CD4-positive, alpha-beta T cell (primary cell): ENCODE measurements at regions not wholly inside any gene's neighbourhood (a gene's known extent, or its start where the extent isn't known, plus 50 kb on each side); places are given as distances from the start of the nearest gene placed in this dataset.

ENCODE experiments used
- ATAC-seq: fragments of 200-7000 bp; cut with Tn5 transposase; one replicate; pipeline ENCODE4 v1.10.0; 2022; ENCODE audit warnings: mild to moderate bottlenecking; ENCODE audit not compliant: poor library complexity
- CTCF ChIA-PET: fragments of 350-600 bp; sonication (Branson Sonifier 250); formaldehyde crosslinking; loops from one replicate; lab custom pipeline; 2021; ENCODE audit warnings: antibody characterized with exemption, inconsistent platforms; lab: Charles Lee
- POLR2A ChIA-PET: fragments of 350-600 bp; sonication (Branson Sonifier 250); formaldehyde crosslinking; loops from one replicate; lab custom pipeline; 2021; ENCODE audit warnings: antibody characterized with exemption, inconsistent platforms; lab: Charles Lee
- DNase-seq, 14 experiments: peaks; one replicate each; pipeline ENCODE4 v3.0.0-alpha.2; 2013 to 2020; ENCODE audit warnings: mixed read lengths in 2 of 14
- H3K27ac ChIP-seq, 2 donors: one replicate each; pipeline versions ENCODE4 v1.5.1 to v1.7.0; 2013; ENCODE audit warnings: low read length in 2 of 2, low read depth in 1 of 2, mild to moderate bottlenecking in 1 of 2
- H3K27me3 ChIP-seq, 2 experiments: 1 replicate in 1 of 2; 2 replicates in 1 of 2; pipeline versions ENCODE4 v1.6.1 to v1.7.0; 2013; ENCODE audit warnings: low read length in 2 of 2, control low read depth in 1 of 2, mild to moderate bottlenecking in 1 of 2, moderate library complexity in 1 of 2; ENCODE audit not compliant: insufficient read depth in 2 of 2, control insufficient read depth in 1 of 2
- H3K36me3 ChIP-seq: one replicate; pipeline ENCODE4 v1.6.1; 2013; ENCODE audit warnings: low read length, control low read depth; ENCODE audit not compliant: insufficient read depth
- H3K4me1 ChIP-seq: one replicate; pipeline ENCODE4 v1.6.1; 2013; ENCODE audit warnings: low read length, control low read depth; ENCODE audit not compliant: insufficient read depth
- H3K4me3 ChIP-seq: one replicate; pipeline ENCODE4 v1.5.1; 2013; ENCODE audit warnings: mild to moderate bottlenecking, low read length, moderate library complexity
- H3K9me3 ChIP-seq, 2 experiments: 1 replicate in 1 of 2; 2 replicates in 1 of 2; pipeline versions ENCODE4 v1.6.1 to v1.7.0; 2013; ENCODE audit warnings: low read length in 2 of 2, mild to moderate bottlenecking in 2 of 2, control low read depth in 1 of 2, moderate library complexity in 1 of 2; ENCODE audit not compliant: control insufficient read depth in 1 of 2, insufficient read depth in 1 of 2
- H3K27ac Mint-ChIP-seq: one replicate; pipeline ENCODE4 v1.8.0; 2020; ENCODE audit warnings: mixed read lengths
- H3K27me3 Mint-ChIP-seq: one replicate; pipeline ENCODE4 v1.8.0; 2021; ENCODE audit warnings: mixed read lengths
- H3K36me3 Mint-ChIP-seq: one replicate; pipeline ENCODE4 v1.8.0; 2021; ENCODE audit warnings: low read depth, mixed read lengths
- H3K4me1 Mint-ChIP-seq: one replicate; pipeline ENCODE4 v1.8.0; 2021; ENCODE audit warnings: low read depth, mixed read lengths
- H3K4me3 Mint-ChIP-seq: one replicate; pipeline ENCODE4 v1.8.0; 2020; ENCODE audit warnings: mild to moderate bottlenecking, mixed read lengths
- H3K9me3 Mint-ChIP-seq: one replicate; pipeline ENCODE4 v1.8.0; 2020; ENCODE audit warnings: mixed read lengths
- intact Hi-C, 2 experiments: fragments of 100-400 bp; cut with DNase I in 1 of 2; cut with micrococcal nuclease in 1 of 2; formaldehyde crosslinking; loops; one replicate each; pipeline versions ENCODE4 v1.15.1 to v1.9.0; 2023 to 2025; cut with DNase I, micrococcal nuclease
- TF ChIP-seq, protein P1 (sequence below): fragments of 200-600 bp; IDR thresholded peaks from one replicate; pipeline ENCODE4 v1.8.0; 2022; ENCODE audit warnings: antibody characterized with exemption, mild to moderate bottlenecking

GRCh38 chr4:125928652-125929051 is 613.9 kb downstream of the FAT4 start:
- POLR2A ChIA-PET, result no interaction called here
- no peaks in the 10 kb centered on the region for H3K27me3 Mint-ChIP-seq
- intact Hi-C loops, result no loop called here

GRCh38 chr4:125938541-125938940 is 623.8 kb downstream of the FAT4 start:
- H3K36me3 Mint-ChIP-seq, result no peaks in the 10 kb centered on the region
- H3K4me3 ChIP-seq, result no peak overlapping the region
- ATAC-seq, result no peak
- no peaks in the 10 kb centered on the region for H3K27me3 ChIP-seq
- H3K27ac ChIP-seq, result no peak overlapping the region
- H3K36me3 ChIP-seq, result no peaks in the 10 kb centered on the region
- CTCF ChIA-PET, result no interaction called here
- H3K4me3 Mint-ChIP-seq, result no peak overlapping the region
- TF ChIP-seq, protein P1, sequence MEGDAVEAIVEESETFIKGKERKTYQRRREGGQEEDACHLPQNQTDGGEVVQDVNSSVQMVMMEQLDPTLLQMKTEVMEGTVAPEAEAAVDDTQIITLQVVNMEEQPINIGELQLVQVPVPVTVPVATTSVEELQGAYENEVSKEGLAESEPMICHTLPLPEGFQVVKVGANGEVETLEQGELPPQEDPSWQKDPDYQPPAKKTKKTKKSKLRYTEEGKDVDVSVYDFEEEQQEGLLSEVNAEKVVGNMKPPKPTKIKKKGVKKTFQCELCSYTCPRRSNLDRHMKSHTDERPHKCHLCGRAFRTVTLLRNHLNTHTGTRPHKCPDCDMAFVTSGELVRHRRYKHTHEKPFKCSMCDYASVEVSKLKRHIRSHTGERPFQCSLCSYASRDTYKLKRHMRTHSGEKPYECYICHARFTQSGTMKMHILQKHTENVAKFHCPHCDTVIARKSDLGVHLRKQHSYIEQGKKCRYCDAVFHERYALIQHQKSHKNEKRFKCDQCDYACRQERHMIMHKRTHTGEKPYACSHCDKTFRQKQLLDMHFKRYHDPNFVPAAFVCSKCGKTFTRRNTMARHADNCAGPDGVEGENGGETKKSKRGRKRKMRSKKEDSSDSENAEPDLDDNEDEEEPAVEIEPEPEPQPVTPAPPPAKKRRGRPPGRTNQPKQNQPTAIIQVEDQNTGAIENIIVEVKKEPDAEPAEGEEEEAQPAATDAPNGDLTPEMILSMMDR, result no peak
- H3K9me3 ChIP-seq, result peaks cover 0 to 6% of the 10 kb centered on the region in 2 experiments
- H3K9me3 Mint-ChIP-seq, result peaks cover 9% of the 10 kb centered on the region
- POLR2A ChIA-PET, result no interaction called here
- H3K27ac Mint-ChIP-seq, result no peak overlapping the region
- no peaks in the 10 kb centered on the region for H3K4me1 Mint-ChIP-seq
- intact Hi-C loops, result no loop called here
- H3K4me1 ChIP-seq, result no peaks in the 10 kb centered on the region
- H3K27me3 Mint-ChIP-seq, result no peaks in the 10 kb centered on the region
- no peak for DNase-seq

More at GRCh38 chr4:125928652-125929051, 613.9 kb downstream of the FAT4 start:
- H3K36me3 ChIP-seq, result no peaks in the 10 kb centered on the region
- H3K4me1 ChIP-seq, result no peaks in the 10 kb centered on the region
- no peak overlapping the region for H3K4me3 ChIP-seq
- H3K9me3 ChIP-seq, result peaks cover 0 to 7% of the 10 kb centered on the region in 2 experiments
- H3K27me3 ChIP-seq, result no peaks in the 10 kb centered on the region
- no peak for DNase-seq
- no peak overlapping the region for H3K27ac Mint-ChIP-seq
- no peak overlapping the region for H3K4me3 Mint-ChIP-seq
- ATAC-seq, result no peak
- H3K9me3 Mint-ChIP-seq, result peaks cover 11% of the 10 kb centered on the region
- H3K4me1 Mint-ChIP-seq, result no peaks in the 10 kb centered on the region
- CTCF ChIA-PET, result no interaction called here
- TF ChIP-seq, protein P1, result no peak
- H3K27ac ChIP-seq, result no peak overlapping the region
- no peaks in the 10 kb centered on the region for H3K36me3 Mint-ChIP-seq

DNA sequence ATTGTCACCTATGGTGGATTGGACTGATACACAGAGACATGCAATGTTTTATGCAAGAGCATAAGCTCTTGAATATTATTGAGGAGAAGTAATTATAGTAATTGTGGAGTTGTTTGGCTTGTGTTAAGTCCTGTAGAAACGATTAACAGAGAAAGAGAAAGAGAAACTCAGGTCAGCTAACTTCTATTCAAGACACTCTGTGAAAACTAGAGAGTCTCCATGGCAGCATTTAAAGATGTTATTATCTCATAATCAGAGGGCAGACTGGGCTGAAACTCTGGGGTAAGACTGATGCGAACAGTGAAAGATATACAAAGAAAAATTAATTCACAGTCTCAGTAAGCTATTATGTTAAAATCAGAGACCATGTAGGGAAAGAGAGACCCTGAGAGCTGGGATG is 625.7 kb downstream of the FAT4 start:
- H3K9me3 Mint-ChIP-seq, result peaks cover 8% of the 10 kb centered on the region
- Histone ChIP-seq H3K27me3 (no peaks in the 10 kb centered on the region), H3K27ac (no peak overlapping the region), H3K9me3 (peaks cover 0 to 6% of the 10 kb centered on the region in 2 experiments), H3K4me3 (no peak overlapping the region), H3K4me1 (no peaks in the 10 kb centered on the region), H3K36me3 (no peaks in the 10 kb centered on the region)
- no peaks in the 10 kb centered on the region for H3K4me1 Mint-ChIP-seq
- H3K4me3 Mint-ChIP-seq, result no peak overlapping the region
- intact Hi-C loops, result no loop called here
- H3K27ac Mint-ChIP-seq, result no peak overlapping the region
- H3K27me3 Mint-ChIP-seq, result no peaks in the 10 kb centered on the region
- ChIA-PET POLR2A (no interaction called here), CTCF (no interaction called here)
- DNase-seq (no peak), ATAC-seq (no peak)
- no peaks in the 10 kb centered on the region for H3K36me3 Mint-ChIP-seq
- TF ChIP-seq, protein P1, result no peak
